GM23338 (cell line): ENCODE measurements at regions not wholly inside any gene's neighbourhood (a gene's known extent, or its start where the extent isn't known, plus 50 kb on each side); places are given as distances from the start of the nearest gene placed in this dataset.

Experiments used
- ATAC-seq: fragments of 200-7000 bp; cut with Tn5 transposase; 3 replicates; pipeline ENCODE4 v1.9.1; 2020
- DNase-seq: peaks from one replicate; pipeline ENCODE4 v3.0.0-alpha.2; 2015; ENCODE audit warnings: low spot score
- H2AFZ ChIP-seq: fragments of 200-600 bp; sonication (generic); 2 replicates; pipeline ENCODE4 v1.8.0; 2016; ENCODE audit warnings: antibody characterized with exemption, mild to moderate bottlenecking, moderate library complexity
- H3F3A ChIP-seq: fragments of 200-600 bp; sonication (generic); replicated peaks from 2 replicates; pipeline ENCODE4 v1.8.0; 2017; ENCODE audit warnings: antibody characterized with exemption, mixed run types, low read depth
- H3K27ac ChIP-seq: fragments of 200-600 bp; sonication (generic); 2 replicates; pipeline ENCODE4 v1.6.1; 2016; ENCODE audit warnings: low read depth
- H3K27me3 ChIP-seq: fragments of 200-600 bp; sonication (generic); 2 replicates; pipeline ENCODE4 v1.8.0; 2016; ENCODE audit warnings: mild to moderate bottlenecking, mixed run types, moderate library complexity; ENCODE audit not compliant: insufficient read depth
- H3K36me3 ChIP-seq: fragments of 200-600 bp; sonication (generic); 2 replicates; pipeline ENCODE4 v1.8.0; 2016; ENCODE audit warnings: mild to moderate bottlenecking; ENCODE audit not compliant: insufficient read depth
- H3K4me1 ChIP-seq: fragments of 200-600 bp; sonication (generic); 2 replicates; pipeline ENCODE4 v1.8.0; 2016; ENCODE audit warnings: mild to moderate bottlenecking, moderate library complexity; ENCODE audit not compliant: insufficient read depth
- H3K4me2 ChIP-seq: fragments of 200-600 bp; sonication (generic); 2 replicates; pipeline ENCODE4 v1.7.1; 2017; ENCODE audit warnings: mixed run types
- H3K4me3 ChIP-seq: fragments of 200-600 bp; sonication (generic); 2 replicates; pipeline ENCODE4 v1.6.1; 2016; ENCODE audit warnings: mixed run types
- H3K79me2 ChIP-seq: fragments of 200-600 bp; sonication (generic); replicated peaks from 2 replicates; pipeline ENCODE4 v1.8.0; 2017; ENCODE audit warnings: mild to moderate bottlenecking; ENCODE audit not compliant: insufficient read depth
- H3K9me2 ChIP-seq: fragments of 200-600 bp; sonication (generic); 2 replicates; pipeline ENCODE4 v1.8.0; 2017; ENCODE audit not compliant: insufficient read depth
- H4K20me1 ChIP-seq: fragments of 200-600 bp; sonication (generic); replicated peaks from 2 replicates; pipeline ENCODE4 v1.8.0; 2017; ENCODE audit warnings: mild to moderate bottlenecking; ENCODE audit not compliant: insufficient read depth
- H3K27ac Mint-ChIP-seq: 2 replicates; pipeline ENCODE4 v1.8.0; 2020; ENCODE audit warnings: inconsistent platforms, mild to moderate bottlenecking, moderate library complexity, mixed read lengths
- H3K27me3 Mint-ChIP-seq: 3 replicates; pipeline ENCODE4 v1.8.0; 2022; ENCODE audit warnings: low read depth, mild to moderate bottlenecking, moderate library complexity, mixed read lengths, inconsistent platforms; ENCODE audit not compliant: insufficient read depth, poor library complexity
- H3K36me3 Mint-ChIP-seq: 3 replicates; pipeline ENCODE4 v1.8.0; 2021; ENCODE audit warnings: low read depth, mild to moderate bottlenecking, inconsistent platforms, moderate library complexity, mixed read lengths
- H3K4me1 Mint-ChIP-seq: 3 replicates; pipeline ENCODE4 v1.8.0; 2020; ENCODE audit warnings: mild to moderate bottlenecking, inconsistent platforms, mixed read lengths
- H3K4me3 Mint-ChIP-seq: 3 replicates; pipeline ENCODE4 v1.8.0; 2021; ENCODE audit warnings: moderate library complexity, mild to moderate bottlenecking, inconsistent platforms, mixed read lengths
- H3K9me3 Mint-ChIP-seq: 3 replicates; pipeline ENCODE4 v1.8.0; 2020; ENCODE audit warnings: moderate library complexity, mild to moderate bottlenecking, inconsistent platforms, mixed read lengths
- CTCF ChIP-seq, 2 experiments: fragments of 200-600 bp in 1 of 2; sonication (generic) in 1 of 2; conservative IDR thresholded peaks; 2 replicates each; pipeline versions ENCODE4 v1.5.1 to v1.6.1; 2016 to 2017; ENCODE audit warnings: antibody characterized with exemption in 2 of 2, low read depth in 2 of 2, mild to moderate bottlenecking in 2 of 2, moderate library complexity in 1 of 2
- ETS1 ChIP-seq: IDR thresholded peaks from 2 replicates; pipeline ENCODE4 v1.6.1; 2016; ENCODE audit warnings: antibody characterized with exemption

- Histone ChIP-seq H3K4me2 (no peak overlapping the region), H3K27ac (no peak overlapping the region), H3K4me1 (no peaks in the 10 kb centered on the region), H4K20me1 (no peaks in the 10 kb centered on the region), H3K4me3 (no peak overlapping the region), H3K27me3 (no peaks in the 10 kb centered on the region), H3K79me2 (no peaks in the 10 kb centered on the region), H3F3A (no peaks in the 10 kb centered on the region), H3K9me2 (no peaks in the 10 kb centered on the region), H2AFZ (no peak overlapping the region), H3K36me3 (no peaks in the 10 kb centered on the region)
- H3K4me1 Mint-ChIP-seq = no peaks in the 10 kb centered on the region
- H3K27ac Mint-ChIP-seq = no peak overlapping the region
- TF ChIP-seq ETS1 = no peak
- peak in 1 of 2 experiments; percentile 33; a peak in 2 of 4 replicates for TF ChIP-seq CTCF (conservative IDR thresholded peaks at IDR 0.05; ENCODE audit: low read depth in 2 of 2)
- H3K9me3 Mint-ChIP-seq = peaks cover 67% of the 10 kb centered on the region
- no peak overlapping the region for H3K4me3 Mint-ChIP-seq
- peaks cover 16% of the 10 kb centered on the region for H3K27me3 Mint-ChIP-seq
- peaks cover 23% of the 10 kb centered on the region for H3K36me3 Mint-ChIP-seq
- no peak for ATAC-seq
- no peak for DNase-seq
Measured at GRCh38 chr5:179452356-179453230, 97.8 kb upstream of the RUFY1 start.

- ATAC-seq (no peak), DNase-seq (no peak)
- H3K4me2 ChIP-seq = no peak overlapping the region
- H4K20me1 ChIP-seq = no peaks in the 10 kb centered on the region
- Mint-ChIP-seq H3K27me3 (peaks cover 16% of the 10 kb centered on the region), H3K4me1 (no peaks in the 10 kb centered on the region), H3K9me3 (peaks cover 60% of the 10 kb centered on the region), H3K36me3 (peaks cover 21% of the 10 kb centered on the region), H3K27ac (no peak overlapping the region), H3K4me3 (no peak overlapping the region)
- no peak overlapping the region for H2AFZ ChIP-seq
- no peaks in the 10 kb centered on the region for H3F3A ChIP-seq
- H3K4me1 ChIP-seq = no peaks in the 10 kb centered on the region
- H3K4me3 ChIP-seq = no peak overlapping the region
- H3K36me3 ChIP-seq = no peaks in the 10 kb centered on the region
- H3K79me2 ChIP-seq = no peaks in the 10 kb centered on the region
- no peak for TF ChIP-seq CTCF (conservative IDR thresholded peaks at IDR 0.05; ENCODE audit: low read depth in 2 of 2)
- no peak overlapping the region for H3K27ac ChIP-seq
- H3K9me2 ChIP-seq = no peaks in the 10 kb centered on the region
- H3K27me3 ChIP-seq = no peaks in the 10 kb centered on the region
Measured at GRCh38 chr5:179451828-179452196, 98.5 kb upstream of the RUFY1 start.
